Amniotic epithelial cell (primary cell): ENCODE measurements at regions not wholly inside any gene's neighbourhood (a gene's known extent, or its start where the extent isn't known, plus 50 kb on each side); places are given as distances from the start of the nearest gene placed in this dataset.

Experiments
- DNase-seq: peaks from one replicate; pipeline ENCODE4 v3.0.0-alpha.2; 2010; ENCODE audit warnings: low read depth

DNA sequence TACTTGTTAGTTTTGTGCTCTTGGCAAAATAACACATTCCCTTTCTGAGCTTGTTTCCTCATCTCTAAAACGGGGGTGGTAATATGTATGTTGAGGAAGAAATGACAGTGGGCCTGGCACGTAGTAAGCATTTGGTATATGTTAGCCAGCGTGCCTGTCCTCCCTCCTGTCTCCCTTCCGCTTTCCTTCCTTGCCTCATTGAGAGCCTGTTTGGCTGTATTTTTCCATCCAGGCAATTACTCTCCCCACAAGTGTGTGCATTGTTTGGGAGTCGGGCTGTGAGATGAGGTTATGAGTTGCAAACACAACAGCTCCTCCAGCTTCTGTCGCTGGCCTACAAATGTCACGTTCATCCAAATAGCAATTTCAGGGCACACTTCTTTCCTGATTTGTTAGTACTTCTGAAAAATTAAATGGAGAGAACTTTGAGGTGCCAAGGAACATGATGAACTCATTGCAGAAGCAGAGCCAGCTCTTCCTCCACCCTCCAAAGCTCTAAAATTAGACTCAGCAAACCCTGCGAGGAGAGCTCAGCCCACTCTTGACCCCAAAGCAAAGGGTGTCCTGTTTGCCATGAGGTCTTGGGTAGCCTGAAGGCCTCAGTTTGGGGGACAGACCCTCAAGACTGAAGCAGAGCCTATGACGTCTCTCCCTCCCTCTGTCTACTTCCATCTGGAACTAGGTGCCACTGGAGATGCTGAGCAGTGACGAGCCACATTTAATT lies 50.7 kb upstream of the TOX2 start:
- no peak for DNase-seq

DNA sequence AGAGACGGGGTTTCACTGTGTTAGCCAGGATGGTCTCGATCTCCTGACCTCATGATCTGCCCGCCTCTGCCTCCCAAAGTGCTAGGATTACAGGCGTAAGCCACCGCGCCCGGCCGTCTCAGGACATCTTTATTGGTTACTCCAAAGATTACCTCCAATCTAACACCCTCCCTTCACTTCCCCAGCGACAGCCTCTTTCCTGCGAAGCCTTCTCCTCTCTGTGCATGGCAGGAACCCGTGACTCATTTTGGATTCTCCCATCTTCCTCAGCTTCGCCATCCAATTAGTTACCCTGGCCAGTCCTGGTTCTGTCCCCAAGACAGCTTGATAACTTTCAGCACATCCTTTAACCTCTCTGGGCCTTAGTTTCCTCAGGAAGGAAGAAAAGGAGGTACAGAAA lies 51.3 kb upstream of the TOX2 start:
- DNase-seq, result no peak

DNA sequence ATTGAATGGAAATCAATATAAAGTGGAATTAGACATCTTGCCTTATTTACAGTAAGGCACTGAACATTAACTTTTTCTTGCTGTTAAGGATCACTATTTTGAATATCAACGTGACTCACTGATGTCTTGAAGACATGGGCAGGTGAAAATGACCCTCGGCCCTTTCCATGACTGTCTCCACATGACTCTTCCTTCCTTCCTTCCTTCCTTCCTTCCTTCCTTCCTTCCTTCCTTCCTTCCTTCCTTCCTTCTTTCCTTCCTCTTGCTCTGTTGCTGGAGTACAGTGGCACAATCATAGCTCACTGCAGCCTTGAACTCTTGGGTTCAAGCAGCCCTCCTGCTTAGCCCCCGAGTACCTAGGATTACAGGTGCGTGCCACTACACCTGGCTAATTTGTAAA lies 52.2 kb upstream of the TOX2 start:
- DNase-seq, result no peak

DNA sequence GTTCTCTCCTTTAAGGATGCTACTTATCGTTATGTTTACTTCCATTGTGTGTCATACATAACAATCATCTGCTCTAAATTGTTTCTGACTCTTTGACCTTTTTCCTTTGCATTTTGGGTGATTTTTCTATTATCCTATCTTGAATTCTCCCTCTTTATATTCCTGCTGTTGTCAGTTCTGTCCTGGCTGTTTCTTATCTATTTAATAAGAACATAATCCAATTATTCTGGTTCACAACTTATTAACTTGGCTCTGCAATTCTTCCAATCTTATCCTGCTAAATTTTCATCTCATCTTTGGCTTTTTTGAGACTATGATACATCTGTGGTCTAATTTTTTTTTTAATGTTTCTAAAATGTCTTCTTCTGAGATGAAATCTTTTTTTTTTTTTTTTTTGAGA lies 54.7 kb upstream of the TOX2 start:
- no peak for DNase-seq

DNA sequence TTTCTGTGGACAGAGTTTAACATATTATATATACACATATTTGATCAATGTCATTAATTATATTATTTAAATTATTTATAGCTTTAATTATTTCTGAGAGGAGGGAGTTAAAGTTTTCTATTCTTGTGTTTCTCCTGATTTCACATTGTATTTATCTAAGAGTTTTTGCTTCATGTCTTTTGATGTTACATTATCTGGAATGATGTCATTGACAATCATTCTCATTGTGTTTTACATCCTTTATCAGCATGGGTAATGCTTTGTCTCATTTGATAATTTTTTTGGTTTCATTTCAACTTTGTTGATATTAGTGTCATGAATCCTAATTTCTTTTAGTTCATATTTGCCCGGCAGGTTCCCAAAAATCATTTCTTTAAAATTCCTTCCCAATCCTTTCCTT lies 56.7 kb upstream of the TOX2 start:
- no peak for DNase-seq

DNA sequence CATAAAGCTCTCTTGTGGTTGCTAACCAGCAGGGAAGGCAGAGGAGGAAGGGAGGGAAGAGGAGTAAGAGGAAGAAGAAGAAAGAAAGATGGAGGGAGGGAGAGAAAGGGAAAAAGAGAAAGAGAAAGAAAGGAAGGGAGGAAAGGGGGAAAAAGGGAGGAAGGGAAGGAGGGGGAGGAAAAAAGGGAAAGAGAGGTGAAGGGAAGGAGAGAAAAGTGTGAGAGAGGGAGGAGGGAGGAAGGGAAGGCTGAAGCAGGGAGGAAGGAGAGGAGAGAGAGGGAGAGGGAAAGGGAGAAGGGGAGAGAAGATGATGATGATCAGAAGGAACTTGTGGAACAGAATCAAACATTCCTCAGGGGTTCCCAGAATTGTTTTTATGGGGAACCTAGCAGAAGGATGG lies 57.5 kb upstream of the TOX2 start:
- no peak for DNase-seq

DNA sequence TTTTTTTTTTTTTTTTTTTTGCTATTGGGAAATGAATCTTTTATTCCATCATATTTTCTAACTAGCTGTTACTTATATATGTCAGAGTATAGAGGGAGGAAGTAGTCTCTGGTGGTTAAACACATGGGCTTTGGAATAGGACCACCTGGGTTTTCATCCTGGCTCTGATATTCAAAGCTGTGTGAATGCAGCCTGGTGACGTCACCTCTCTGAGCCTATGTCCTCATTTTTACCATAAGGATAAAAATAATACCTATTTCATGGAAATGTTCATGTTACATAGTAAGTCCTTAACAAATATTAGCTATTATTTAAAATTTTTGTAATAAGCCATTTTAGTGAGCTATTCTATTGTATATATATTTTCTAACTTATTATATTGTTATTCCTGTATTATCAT lies 58.8 kb upstream of the TOX2 start:
- DNase-seq, result no peak

DNA sequence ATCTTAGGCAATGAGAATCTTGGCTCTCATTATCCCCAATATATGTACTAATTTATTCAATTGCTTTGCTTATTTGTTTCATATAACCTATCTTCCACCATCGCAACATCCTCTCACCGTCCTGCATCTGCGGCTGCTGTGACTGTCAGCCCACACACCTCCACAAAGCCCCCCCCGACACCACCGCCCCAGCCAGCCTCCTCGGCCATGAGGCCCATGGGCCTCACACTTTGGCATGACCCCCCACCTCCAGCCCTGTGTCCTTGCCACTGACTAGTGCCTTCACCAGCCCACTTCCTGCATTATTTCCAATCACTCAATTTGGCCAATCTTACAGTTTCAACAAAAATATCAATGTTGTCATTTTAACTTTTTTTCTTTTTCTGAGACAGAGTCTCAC lies 60.7 kb upstream of the TOX2 start:
- DNase-seq, result no peak

DNA sequence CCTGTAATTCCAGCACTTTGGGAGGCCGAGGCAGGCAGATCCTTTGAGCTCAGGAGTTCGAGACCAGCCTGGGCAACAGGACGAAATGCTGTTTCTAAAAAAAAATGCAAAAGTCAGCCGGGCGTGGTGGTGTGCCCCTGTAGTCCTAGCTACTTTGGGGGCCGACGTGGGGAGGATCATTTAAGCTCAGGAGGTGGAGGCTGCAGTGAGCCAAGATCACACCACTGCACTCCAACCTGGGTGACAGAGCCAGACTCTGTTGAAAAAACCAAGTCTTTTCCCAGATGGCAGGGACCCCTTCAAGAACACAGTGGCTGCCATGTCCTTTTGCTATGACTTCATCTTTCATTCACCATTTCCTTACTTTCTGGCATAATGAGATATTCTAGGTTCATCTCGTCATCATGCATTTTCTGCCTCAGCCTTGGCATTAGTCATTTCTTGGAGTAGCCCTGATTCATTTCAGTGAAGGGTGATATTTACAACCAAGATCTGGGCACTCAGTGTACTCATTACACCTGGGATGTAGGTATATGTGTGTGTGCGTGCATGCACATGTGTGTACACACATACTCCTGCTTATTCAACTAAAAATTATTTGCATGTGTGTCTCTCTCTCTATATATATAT lies 61.4 kb upstream of the TOX2 start:
- peak; percentile 81 for DNase-seq

DNA sequence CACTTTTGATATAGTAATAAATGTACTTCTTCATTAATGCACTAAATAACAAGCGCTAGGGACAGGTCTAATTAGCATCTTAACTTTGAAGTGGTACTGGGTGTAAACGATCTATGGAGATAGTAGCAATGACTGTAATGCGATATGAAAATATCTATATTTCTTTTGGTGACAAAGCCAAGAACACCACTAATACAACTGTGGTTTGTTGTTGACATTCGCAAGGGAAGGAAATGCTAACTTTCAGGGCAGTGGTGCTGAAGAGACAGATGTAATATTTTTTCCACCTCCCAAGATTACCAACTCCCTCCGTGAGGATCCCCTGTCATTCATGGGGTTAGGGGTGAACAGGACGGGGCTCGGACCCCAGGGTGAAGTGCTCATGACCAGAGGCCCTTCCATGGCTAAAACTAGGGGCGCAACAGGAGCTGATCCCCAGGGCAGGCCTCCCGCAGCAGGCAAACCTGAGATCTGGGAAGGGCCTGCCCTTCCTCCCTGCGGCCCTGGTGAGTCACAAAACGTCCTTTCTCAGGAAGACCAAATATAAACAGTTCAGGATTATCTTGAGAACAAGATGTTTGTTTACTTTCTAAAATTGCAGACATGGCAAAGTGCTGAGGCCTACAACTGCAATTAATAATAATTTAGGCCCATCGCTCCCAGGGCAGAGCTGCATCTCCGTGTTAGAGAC lies 65.0 kb upstream of the TOX2 start:
- DNase-seq, result peak; percentile 98

DNA sequence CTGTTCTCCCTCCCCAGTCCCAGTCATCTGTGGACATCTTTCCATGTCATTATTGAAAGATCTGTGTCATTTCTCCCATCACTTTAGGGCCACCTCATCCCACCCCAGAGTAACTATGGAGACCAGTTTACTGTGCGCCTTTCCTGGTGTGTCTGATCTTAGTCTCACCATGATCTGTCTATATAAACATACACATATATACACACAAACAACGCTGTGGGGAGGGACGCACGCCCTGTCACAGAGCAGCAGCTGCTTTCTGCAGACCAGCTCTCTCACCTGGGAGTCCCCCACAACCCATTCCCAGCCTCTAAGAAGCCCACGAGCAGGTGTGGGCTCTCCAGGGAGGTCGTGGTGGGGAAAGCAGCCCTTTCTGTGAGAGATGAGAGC lies 68.1 kb upstream of the TOX2 start:
- no peak for DNase-seq

DNA sequence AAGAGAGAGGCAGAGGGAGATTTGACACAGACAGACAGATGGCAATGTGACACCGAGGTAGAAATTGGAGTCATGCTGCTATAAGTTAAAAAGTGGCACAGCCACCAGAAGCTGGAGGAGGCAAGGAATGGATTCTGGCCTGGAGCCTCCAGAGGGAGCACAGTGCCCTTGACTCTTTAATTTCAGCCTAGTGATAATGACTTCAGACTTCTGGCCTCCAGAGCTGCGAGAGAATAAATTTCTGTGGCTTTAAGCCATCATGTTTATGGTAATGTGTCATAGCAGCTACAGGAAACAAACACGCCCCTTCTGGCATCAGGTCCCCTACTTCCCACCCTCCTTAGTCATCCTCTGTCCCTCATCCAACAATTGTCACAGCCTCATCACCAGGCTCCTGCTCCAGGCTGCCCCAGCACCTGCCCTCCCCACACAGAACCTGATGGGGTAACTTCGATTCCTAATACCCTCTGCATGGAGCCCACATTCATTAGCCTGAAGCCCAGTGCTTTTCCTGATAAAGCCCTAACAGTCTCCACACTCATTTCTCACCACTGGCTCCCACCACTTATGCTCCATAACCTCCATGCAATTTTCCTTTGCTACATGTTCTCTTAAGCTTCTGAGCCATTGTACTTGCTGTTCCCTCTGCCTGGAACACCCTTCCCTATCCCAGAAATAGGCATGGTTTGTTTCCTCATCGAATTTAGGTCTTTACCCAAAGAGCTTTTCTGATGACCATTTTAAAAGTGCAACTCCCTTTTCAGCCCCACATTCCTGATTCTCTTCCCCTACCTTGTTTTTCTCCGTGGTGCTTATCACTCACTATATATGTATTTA lies 69.7 kb upstream of the TOX2 start:
- peak; percentile 94 for DNase-seq

DNA sequence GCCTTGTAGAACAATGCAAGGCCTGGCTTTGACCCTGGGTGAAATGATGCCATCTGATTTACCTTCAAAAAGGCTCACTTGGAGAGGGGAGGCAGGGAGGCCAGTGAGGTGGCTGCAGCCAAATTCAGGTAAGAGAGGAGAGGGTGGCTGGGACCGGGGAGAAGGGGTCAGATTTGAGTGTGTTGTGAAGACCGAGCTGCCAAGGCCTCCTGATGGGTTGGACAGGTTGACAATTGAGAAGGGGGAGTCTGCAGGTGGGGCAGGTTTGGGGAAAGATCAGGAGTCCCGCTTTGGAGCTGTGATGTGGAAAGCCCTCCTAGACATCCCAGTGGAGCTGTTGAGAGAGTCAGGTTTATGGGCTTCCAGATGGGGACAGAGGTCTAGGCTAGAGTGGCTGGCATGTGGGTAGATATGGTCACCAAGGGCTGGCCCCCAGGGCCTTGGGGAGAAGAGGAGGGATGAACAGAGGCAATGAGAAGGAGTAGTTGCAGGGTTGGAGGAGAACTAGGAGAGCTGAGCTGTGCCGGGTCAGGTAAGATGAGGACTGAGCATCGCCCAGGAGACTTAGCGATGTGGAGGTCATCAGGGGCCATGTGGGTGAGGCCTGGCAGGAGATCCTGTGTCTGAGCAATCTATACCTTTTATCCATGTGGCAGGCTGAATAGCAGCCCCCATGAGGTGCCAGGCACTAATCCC lies 70.5 kb upstream of the TOX2 start:
- no peak for DNase-seq

DNA sequence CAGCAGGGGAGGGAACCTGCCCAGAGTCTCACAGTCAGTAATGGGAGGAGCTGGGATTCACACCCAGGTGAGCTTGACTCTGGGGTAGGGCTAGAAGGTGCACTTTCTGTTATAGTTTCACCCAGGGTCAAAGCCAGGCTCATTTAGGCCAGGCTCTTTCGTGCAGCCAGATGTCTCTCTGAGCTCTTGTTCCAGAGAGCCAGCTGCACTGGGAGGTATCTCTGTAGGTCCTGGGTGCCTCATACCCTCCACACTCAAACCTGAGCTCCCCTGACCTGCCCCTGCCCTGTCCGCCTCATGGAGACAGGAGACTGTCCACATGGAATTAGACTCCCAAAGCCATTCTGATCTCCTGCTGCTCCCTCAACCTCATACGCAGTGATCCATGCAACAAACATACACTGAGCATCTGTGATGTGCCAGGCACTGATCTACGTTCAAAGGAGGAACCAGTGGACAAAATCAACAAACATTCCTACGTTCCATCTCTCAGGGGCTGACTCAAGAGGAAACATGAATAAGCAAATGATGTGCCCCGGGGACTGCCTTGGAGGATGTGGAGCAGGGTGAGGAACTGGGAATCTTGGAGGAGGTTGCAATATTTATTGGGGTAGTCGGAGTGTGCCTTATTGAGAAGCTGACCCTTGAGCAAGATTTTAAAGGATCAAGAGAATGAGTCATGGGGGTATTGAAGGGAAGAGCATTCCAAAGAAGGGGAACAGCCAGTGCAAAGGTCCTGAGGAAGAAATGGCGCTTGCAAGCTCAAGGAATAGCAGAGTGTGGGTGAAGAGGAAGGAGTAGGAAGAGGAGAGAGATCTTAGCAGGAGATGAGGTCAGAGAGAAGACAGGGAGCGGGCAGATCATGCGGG lies 71.3 kb upstream of the TOX2 start:
- DNase-seq, result peak; percentile 91

DNA sequence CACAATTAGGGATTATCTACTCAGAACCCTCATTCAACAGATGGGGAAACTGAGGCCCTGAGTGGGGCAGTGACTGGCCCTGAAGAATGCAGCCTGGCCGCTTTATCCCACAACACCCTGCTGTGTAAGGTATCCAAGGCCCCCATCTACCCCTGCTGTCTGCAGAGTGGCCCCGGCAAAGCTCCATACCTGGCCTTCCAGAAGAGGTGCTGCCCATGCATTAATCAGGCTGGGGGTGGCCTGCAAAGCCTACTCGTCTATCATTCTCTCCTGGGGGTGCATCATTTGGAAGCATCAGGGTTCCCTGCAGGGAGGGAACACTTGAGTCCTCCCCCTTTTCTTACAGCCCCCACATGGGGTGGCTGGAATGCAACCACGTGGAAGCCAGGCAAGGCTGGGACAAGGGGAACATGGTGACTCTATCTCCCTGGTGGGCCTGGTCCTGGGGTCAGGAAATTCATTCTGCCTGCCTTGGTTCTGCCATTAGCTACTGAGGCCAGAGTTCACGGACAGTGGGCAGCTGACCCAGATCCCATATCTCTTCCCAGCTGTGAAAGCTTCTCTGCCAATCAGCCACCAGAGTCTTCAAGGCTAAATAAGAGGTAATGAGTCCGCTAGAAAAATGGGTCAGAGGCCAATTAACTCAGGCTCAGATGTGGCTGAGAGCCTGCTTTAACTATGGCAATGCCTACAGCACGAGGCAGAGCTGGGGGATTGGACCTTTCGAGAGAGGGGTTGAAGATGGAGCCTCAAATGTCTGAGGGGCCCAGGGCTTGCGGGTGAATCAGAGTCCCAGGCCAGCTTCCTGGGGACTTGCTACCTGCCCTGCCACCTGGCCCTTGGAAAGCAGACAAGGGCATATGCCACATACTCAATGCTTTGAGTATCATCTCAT lies 72.3 kb upstream of the TOX2 start:
- DNase-seq, result no peak

DNA sequence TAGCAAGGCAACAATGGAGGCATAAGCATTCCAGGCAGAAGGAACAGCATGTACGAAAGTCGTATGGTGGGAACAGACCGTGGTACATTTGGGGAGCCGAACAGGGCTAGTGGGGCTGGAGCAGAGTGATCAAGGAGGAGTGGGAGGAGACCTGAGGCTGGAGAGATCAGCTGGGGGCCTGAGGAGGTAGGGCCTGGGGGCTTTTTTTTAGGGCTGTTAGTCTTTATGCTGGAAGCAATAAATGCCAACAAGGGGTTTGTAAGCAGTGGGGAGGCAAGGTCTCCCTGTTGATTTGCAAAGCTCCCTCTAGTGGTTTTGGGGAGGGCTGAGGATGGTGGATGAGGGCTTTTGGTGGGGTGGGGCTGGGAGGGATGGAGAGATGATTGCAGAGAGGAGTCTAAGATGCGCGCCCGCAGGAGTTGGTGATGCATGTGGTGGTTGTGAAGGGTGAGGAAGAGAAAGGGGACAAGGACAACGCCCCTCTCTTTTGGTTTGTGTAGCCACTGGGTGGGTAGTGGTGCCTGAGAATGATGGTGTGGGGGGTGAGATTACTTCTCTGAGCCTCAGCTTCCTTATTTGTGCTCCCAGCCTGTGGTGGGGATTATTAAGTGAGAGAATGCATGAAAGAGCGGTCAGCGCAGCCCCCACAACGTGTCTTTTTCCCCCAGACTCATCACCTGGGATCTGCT lies 74.1 kb upstream of the TOX2 start:
- peak; percentile 34 for DNase-seq

DNA sequence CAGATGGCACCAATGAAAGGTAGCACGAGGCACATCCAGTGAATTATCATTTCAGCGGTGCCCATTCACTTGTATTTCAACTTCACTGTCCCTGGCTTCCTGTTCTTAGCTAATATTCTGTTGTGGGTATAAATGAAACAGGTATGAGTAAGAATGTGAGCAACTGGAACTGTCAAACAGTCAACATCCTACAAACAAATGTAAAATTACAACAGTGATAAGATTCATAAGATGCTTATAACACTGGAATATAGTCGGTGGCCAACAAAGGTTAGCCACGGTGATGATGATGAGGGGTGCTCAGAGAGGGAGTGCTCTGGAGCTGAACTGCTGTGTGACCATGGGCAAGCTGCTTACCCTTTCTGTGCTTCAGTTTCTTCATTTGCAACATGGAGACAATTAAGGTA lies 74.9 kb upstream of the TOX2 start:
- DNase-seq, result no peak

DNA sequence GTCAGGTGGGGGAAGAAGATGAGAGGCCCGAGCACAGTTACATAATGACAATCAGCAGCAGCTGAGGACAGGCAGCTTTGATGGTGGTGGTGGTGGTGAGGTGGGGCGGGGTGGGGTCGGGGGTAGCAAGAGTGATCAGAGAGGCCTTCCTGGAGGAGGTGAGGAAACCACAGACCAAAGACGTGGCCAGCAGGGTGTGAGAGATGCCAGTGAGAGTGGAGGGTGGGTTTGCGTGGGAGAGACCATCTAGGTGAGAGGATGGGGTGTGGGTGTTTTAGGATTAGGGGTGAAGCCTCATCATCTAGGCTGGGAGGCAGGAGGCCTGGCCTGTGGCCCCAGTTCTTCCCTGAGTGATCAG lies 76.0 kb upstream of the TOX2 start:
- DNase-seq, result no peak
